Heart left ventricle (tissue), 16 donors: ENCODE measurements at regions not wholly inside any gene's neighbourhood (a gene's known extent, or its start where the extent isn't known, plus 50 kb on each side); places are given as distances from the start of the nearest gene placed in this dataset.

Source experiments
- ATAC-seq, 4 donors: fragments of 200-7000 bp; cut with Tn5 transposase; one replicate each; pipeline ENCODE4 v1.9.1; 2020 to 2022; ENCODE audit warnings: moderate library complexity in 4 of 4, mild to moderate bottlenecking in 3 of 4, moderate number of reproducible peaks in 1 of 4
- DNase-seq, 5 donors: peaks; one replicate each; pipeline ENCODE4 v3.0.0-alpha.2; 2020
- H3K27ac ChIP-seq, 12 donors: fragments of 200-600 bp; sonication (generic) in 4 of 12; one replicate each; pipeline versions ENCODE4 v1.5.0 to v1.8.0; 2016 to 2022; ENCODE audit warnings: mild to moderate bottlenecking in 2 of 12
- H3K27me3 ChIP-seq, 9 donors: fragments of 200-600 bp; sonication (generic) in 2 of 9; one replicate each; pipeline versions ENCODE4 v1.5.1 to v1.8.0; 2016 to 2022; ENCODE audit warnings: mild to moderate bottlenecking in 3 of 9
- H3K36me3 ChIP-seq, 9 donors: fragments of 200-600 bp; sonication (generic) in 2 of 9; one replicate each; pipeline versions ENCODE4 v1.5.0 to v1.8.0; 2018 to 2022; ENCODE audit warnings: mild to moderate bottlenecking in 2 of 9
- H3K4me1 ChIP-seq, 12 donors: fragments of 200-600 bp; sonication (generic) in 4 of 12; one replicate each; pipeline versions ENCODE4 v1.5.0 to v1.8.0; 2016 to 2022; ENCODE audit warnings: mild to moderate bottlenecking in 3 of 12
- H3K4me3 ChIP-seq, 12 donors: fragments of 200-600 bp; sonication (generic) in 4 of 12; one replicate each; pipeline versions ENCODE4 v1.5.0 to v1.8.0; 2017 to 2022; ENCODE audit warnings: mild to moderate bottlenecking in 9 of 12, moderate library complexity in 4 of 12
- H3K9me3 ChIP-seq, 12 donors: fragments of 200-600 bp; sonication (generic) in 4 of 12; one replicate each; pipeline versions ENCODE4 v1.5.0 to v1.8.0; 2016 to 2022; ENCODE audit warnings: mild to moderate bottlenecking in 1 of 12
- CTCF ChIP-seq, 12 donors: fragments of 200-600 bp; sonication (generic) in 4 of 12; IDR thresholded peaks; one replicate each; pipeline versions ENCODE4 v1.5.0 to v1.8.0; 2018 to 2022; ENCODE audit warnings: antibody characterized with exemption in 12 of 12, mild to moderate bottlenecking in 5 of 12
- POLR2A ChIP-seq, 2 donors: fragments of 450-650 bp; IDR thresholded peaks; one replicate each; pipeline ENCODE4 v1.6.1; 2017; ENCODE audit warnings: antibody characterized with exemption in 2 of 2, mild to moderate bottlenecking in 2 of 2, moderate library complexity in 2 of 2
- WGBS, 4 donors: extraction: QIAGEN DNeasy Blood & Tissue Kit in 2 of 4; methylation state at CpG; one replicate each; pipeline versions ENCODE4 v1.1.5 to v1.1.7; 2013 to 2018; 5-methylcytosine and 5-hydroxymethylcytosine counted together
- intact Hi-C, 10 donors: fragments of 100-400 bp; cut with DNase I; formaldehyde crosslinking; loops; one replicate each; pipeline versions ENCODE4 v1.11.1 to v1.14.2; 2022
- donor health status: ischemic (EF 13 %, LVEDD 7.1; RV severe dilation, severe dysfunction).
- donor health status: healthy with polysubstance abuse.
- donor health status: DM: no; HTN: yes; CAD: no.
- donor health status: DM: no; HTN: no; CAD: no.
- donor health status: ischemic (EF 25% LVEDD 6.9; RV normal size, moderate dysfunction).
- donor health status: ischemic (EF 25% LVEDD 5.7; RV mildly dilated, moderate dysfunction).
- donor health status: healthy.
- donor health status: DM: yes; HTN: yes; CAD: no.
- donor health status: ischemic (EF 35%, LVEDD 5.7; RV mildly dilated, moderate dysfunction).
- donor health status: nonischemic (EF 11% LVEDD 7.7; RV severe dilation, severe dysfunction).
- donor health status: DM: yes; HTN: yes; CAD: no.
- donor health status: PGD.
- donor health status: ischemic (EF 29% LVEDD 5.4; RV normal size, mild dysfunction).
- donor health status: nonischemic (EF 23%, LVEDD 6.1; RV moderate dilation, normal function).

- peak in 3 of 4 donors; percentile 41 to 46 (median 42) for ATAC-seq
- Histone ChIP-seq H3K27me3 (peaks cover 0 to 58% (median 19%) of the 10 kb centered on the region in 9 donors), H3K9me3 (no peaks in the 10 kb centered on the region), H3K36me3 (no peaks in the 10 kb centered on the region), H3K4me1 (no peaks in the 10 kb centered on the region), H3K27ac (no peak overlapping the region), H3K4me3 (peak overlapping the region in 1 of 12 donors; percentile 5)
- TF ChIP-seq POLR2A (IDR thresholded peaks at IDR 0.05): no peak
- no peak for TF ChIP-seq CTCF (IDR thresholded peaks at IDR 0.05)
- 36 to 49% (median 46%) methylated on average over 10 of the region's 10 CpGs for WGBS, 4 donors
- DNase-seq: peak in 2 of 5 donors; percentile 34 to 43
- intact Hi-C loops: no loop called here
Measured at GRCh38 chr11:70712471-70712870, 314.1 kb downstream of the CTTN start.

GRCh38 chr11:70713086-70713835 is 314.9 kb downstream of the CTTN start:
- Histone ChIP-seq H3K4me3 (no peak overlapping the region), H3K36me3 (no peaks in the 10 kb centered on the region), H3K27ac (no peak overlapping the region), H3K4me1 (no peaks in the 10 kb centered on the region), H3K27me3 (peaks cover 0 to 66% (median 20%) of the 10 kb centered on the region in 9 donors), H3K9me3 (no peaks in the 10 kb centered on the region)
- ATAC-seq: no peak
- TF ChIP-seq POLR2A (IDR thresholded peaks at IDR 0.05): no peak
- no peak for TF ChIP-seq CTCF (IDR thresholded peaks at IDR 0.05)
- intact Hi-C loops: no loop called here
- WGBS, 4 donors: 86 to 91% (median 87%) methylated on average over 24 of the region's 24 CpGs
- DNase-seq: no peak

- H3K36me3 ChIP-seq: no peaks in the 10 kb centered on the region
- peaks cover 0 to 69% (median 18%) of the 10 kb centered on the region in 9 donors for H3K27me3 ChIP-seq
- H3K9me3 ChIP-seq: no peaks in the 10 kb centered on the region
- no peak overlapping the region for H3K4me3 ChIP-seq
- DNase-seq: peak in 1 of 5 donors; percentile 13
- no peaks in the 10 kb centered on the region for H3K4me1 ChIP-seq
- no peak for TF ChIP-seq POLR2A (IDR thresholded peaks at IDR 0.05)
- no peak for TF ChIP-seq CTCF (IDR thresholded peaks at IDR 0.05)
- 32 to 57% (median 44%) methylated on average over 7 to 10 of the region's 10 CpGs for WGBS, 4 donors
- no peak for ATAC-seq
- H3K27ac ChIP-seq: no peak overlapping the region
- intact Hi-C loops: no loop called here
Measured at GRCh38 chr11:70713988-70714665, 315.8 kb downstream of the CTTN start.

GRCh38 chr11:70715166-70715951 is 317.0 kb downstream of the CTTN start:
- WGBS, 4 donors: 71 to 80% (median 73%) methylated on average over 15 of the region's 15 CpGs
- intact Hi-C loops: no loop called here
- H3K27me3 ChIP-seq: peaks cover 0 to 65% (median 15%) of the 10 kb centered on the region in 9 donors

More at GRCh38 chr11:70715166-70715951, 317.0 kb downstream of the CTTN start:
- TF ChIP-seq POLR2A (IDR thresholded peaks at IDR 0.05) (no peak), CTCF (IDR thresholded peaks at IDR 0.05) (no peak)
- Histone ChIP-seq H3K9me3 (no peaks in the 10 kb centered on the region), H3K27ac (no peak overlapping the region), H3K4me3 (no peak overlapping the region), H3K36me3 (no peaks in the 10 kb centered on the region), H3K4me1 (no peaks in the 10 kb centered on the region)
- ATAC-seq (no peak), DNase-seq (no peak)
